HepG2 (cell line): ENCODE measurements at regions not wholly inside any gene's neighbourhood (a gene's known extent, or its start where the extent isn't known, plus 50 kb on each side); places are given as distances from the start of the nearest gene placed in this dataset.

Source experiments
- AHDC1 ChIP-seq: sonication (generic); formaldehyde crosslinking; IDR thresholded peaks from 2 replicates; pipeline ENCODE4 v1.5.1; 2020; ENCODE audit warnings: mild to moderate bottlenecking, missing genetic modification reagents, borderline replicate concordance
- ATF1 ChIP-seq: IDR thresholded peaks from 2 replicates; pipeline ENCODE4 v1.6.1; 2016; ENCODE audit warnings: mild to moderate bottlenecking, control low read depth
- GTF2F1 ChIP-seq: fragments of 150-350 bp; IDR thresholded peaks from 2 replicates; pipeline ENCODE4 v1.6.1; 2014; ENCODE audit warnings: low read length
- IKZF4 ChIP-seq: sonication (generic); formaldehyde crosslinking; IDR thresholded peaks from 2 replicates; pipeline ENCODE4 v1.5.1; 2020; ENCODE audit warnings: borderline replicate concordance, mild to moderate bottlenecking, low read depth, missing genetic modification reagents; ENCODE audit errors: not compliant biosample characterization
- MXD3 ChIP-seq: IDR thresholded peaks from 2 replicates; pipeline ENCODE4 v1.6.1; 2016; ENCODE audit warnings: mild to moderate bottlenecking, missing biosample characterization, missing genetic modification reagents
- MZF1 ChIP-seq: sonication (generic); formaldehyde crosslinking; IDR thresholded peaks from 2 replicates; pipeline ENCODE4 v1.8.1; 2023; ENCODE audit warnings: mild to moderate bottlenecking, missing genetic modification reagents, borderline replicate concordance
- RAD21 ChIP-seq: fragments of 450-650 bp; formaldehyde crosslinking; IDR thresholded peaks from 2 replicates; pipeline ENCODE4 v1.5.0; 2020; ENCODE audit warnings: mild to moderate bottlenecking
- SP2 ChIP-seq: sonication (generic); formaldehyde crosslinking; IDR thresholded peaks from 2 replicates; pipeline ENCODE4 v1.5.1; 2020; ENCODE audit warnings: mild to moderate bottlenecking, missing genetic modification reagents
- ZBTB34 ChIP-seq: sonication (generic); formaldehyde crosslinking; IDR thresholded peaks from 2 replicates; pipeline ENCODE4 v1.8.0; 2022; ENCODE audit warnings: mild to moderate bottlenecking, missing genetic modification reagents
- ZFP37 ChIP-seq: sonication (generic); formaldehyde crosslinking; IDR thresholded peaks from 2 replicates; pipeline ENCODE4 v1.4.0; 2020; ENCODE audit warnings: missing genetic modification reagents, borderline replicate concordance
- ZNF124 ChIP-seq: sonication (generic); formaldehyde crosslinking; IDR thresholded peaks from 2 replicates; pipeline ENCODE4 v1.4.0; 2020; ENCODE audit warnings: missing genetic modification reagents

- TF ChIP-seq ATF1 (CRISPR knock-in tag) (no peak), MZF1 (CRISPR knock-in tag) (no peak), AHDC1 (CRISPR knock-in tag) (no peak), ZFP37 (CRISPR knock-in tag) (no peak), RAD21 (CRISPR knock-in tag) (no peak), ZNF124 (no peak), MXD3 (no peak), GTF2F1 (no peak), IKZF4 (CRISPR knock-in tag) (no peak), ZBTB34 (CRISPR knock-in tag) (no peak), SP2 (CRISPR knock-in tag) (no peak)
Observed at GRCh38 chr12:88706286-88706685, 126.0 kb upstream of the KITLG start.
